H1 (cell line): ENCODE measurements at regions not wholly inside any gene's neighbourhood (a gene's known extent, or its start where the extent isn't known, plus 50 kb on each side); places are given as distances from the start of the nearest gene placed in this dataset.

ENCODE experiments used
- CTCF ChIA-PET: fragments of 300-600 bp; sonication (Branson Sonifier 250); formaldehyde crosslinking; loops from one replicate; lab custom pipeline; 2021; ENCODE audit not compliant: partially characterized antibody; lab: Charles Lee
- POLR2A ChIA-PET: fragments of 300-600 bp; sonication (Branson Sonifier 250); formaldehyde crosslinking; loops from one replicate; lab custom pipeline; 2021; ENCODE audit warnings: inconsistent platforms; ENCODE audit not compliant: partially characterized antibody; lab: Charles Lee
- DNase-seq, 2 experiments: peaks; one replicate each; pipeline versions ENCODE4 v3.0.0 to v3.0.0-alpha.2; 2010 to 2022; ENCODE audit warnings: low spot score in 2 of 2, low read depth in 1 of 2, mixed read lengths in 1 of 2
- FAIRE-seq: peaks from 2 replicates; lab custom pipeline; 2011; peaks lifted over from hg19 to GRCh38; lab: Jason Lieb, UNC
- H2AFZ ChIP-seq: 2 replicates; pipeline ENCODE4 v1.8.1; 2012; ENCODE audit warnings: low read length, inconsistent platforms
- H2AK5ac ChIP-seq: 2 replicates; pipeline ENCODE4 v1.6.1; 2013; ENCODE audit warnings: low read depth, low read length
- H2BK120ac ChIP-seq: replicated peaks from 2 replicates; pipeline ENCODE3; 2013; ENCODE audit warnings: low read depth, low read length, inconsistent platforms
- H2BK12ac ChIP-seq: 2 replicates; pipeline ENCODE4 v1.6.1; 2013; ENCODE audit warnings: low read depth, low read length
- H2BK15ac ChIP-seq: 2 replicates; pipeline ENCODE4 v1.6.1; 2013; ENCODE audit warnings: low read length
- H2BK20ac ChIP-seq: 2 replicates; pipeline ENCODE4 v1.6.1; 2013; ENCODE audit warnings: low read length
- H2BK5ac ChIP-seq: 2 replicates; pipeline ENCODE4 v1.6.1; 2013; ENCODE audit warnings: low read depth, low read length
- H3K14ac ChIP-seq: 2 replicates; pipeline ENCODE4 v1.6.1; 2013; ENCODE audit warnings: inconsistent platforms; ENCODE audit not compliant: insufficient read length
- H3K18ac ChIP-seq: 2 replicates; pipeline ENCODE4 v1.6.1; 2013; ENCODE audit warnings: low read length; ENCODE audit errors: extremely low read depth
- H3K23ac ChIP-seq: 2 replicates; pipeline ENCODE4 v1.6.1; 2013; ENCODE audit warnings: inconsistent platforms; ENCODE audit not compliant: insufficient read length
- H3K23me2 ChIP-seq: 2 replicates; pipeline ENCODE4 v1.6.1; 2013; ENCODE audit warnings: low read depth, low read length
- H3K27ac ChIP-seq: 2 replicates; pipeline ENCODE4 v1.6.1; 2011; ENCODE audit warnings: low read depth, low read length, inconsistent platforms
- H3K27me3 ChIP-seq, 4 experiments: replicated peaks in 1 of 4; 1 replicate in 1 of 4; 2 replicates in 3 of 4; pipeline versions ENCODE4 v1.6.1 to v1.8.1; 2011 to 2013; ENCODE audit warnings: low read length in 3 of 4, mild to moderate bottlenecking in 3 of 4, inconsistent platforms in 2 of 4, mixed read lengths in 2 of 4, moderate library complexity in 1 of 4; ENCODE audit not compliant: control insufficient read depth in 3 of 4, insufficient read depth in 3 of 4; ENCODE audit errors: extremely low read depth in 1 of 4
- H3K36me3 ChIP-seq, 4 experiments: 2 replicates each; pipeline versions ENCODE4 v1.6.1 to v1.8.1; 2011 to 2013; ENCODE audit warnings: mild to moderate bottlenecking in 4 of 4, low read length in 3 of 4, moderate library complexity in 2 of 4, control low read depth in 1 of 4, inconsistent platforms in 1 of 4; ENCODE audit not compliant: insufficient read depth in 4 of 4, control insufficient read depth in 2 of 4
- H3K4ac ChIP-seq: replicated peaks from 2 replicates; pipeline ENCODE3; 2013; ENCODE audit warnings: low read length, low read depth, mixed read lengths, inconsistent platforms; ENCODE audit not compliant: insufficient read length
- H3K4me1 ChIP-seq, 4 experiments: replicated peaks in 1 of 4; 1 replicate in 1 of 4; 2 replicates in 3 of 4; pipeline versions ENCODE4 v1.6.1 to v1.8.1; 2011 to 2013; ENCODE audit warnings: low read length in 3 of 4, inconsistent platforms in 2 of 4, mixed read lengths in 1 of 4; ENCODE audit not compliant: insufficient read depth in 4 of 4, control insufficient read depth in 3 of 4
- H3K4me2 ChIP-seq, 2 experiments: 2 replicates each; pipeline versions ENCODE4 v1.6.1 to v1.8.1; 2011 to 2013; ENCODE audit warnings: low read depth in 2 of 2, low read length in 2 of 2, control low read depth in 1 of 2, inconsistent platforms in 1 of 2, mild to moderate bottlenecking in 1 of 2; ENCODE audit not compliant: insufficient read depth in 1 of 2
- H3K4me3 ChIP-seq, 4 experiments: fragments of 200-600, 300-600 bp in 1 of 4; sonication (generic), shearing (Covaris generic), sonication (Bioruptor Twin) in 1 of 4; 2 replicates each; pipeline versions ENCODE4 v1.5.1 to v1.8.1; 2011 to 2016; ENCODE audit warnings: low read length in 4 of 4, low read depth in 3 of 4, control low read depth in 2 of 4, inconsistent platforms in 2 of 4, mild to moderate bottlenecking in 2 of 4, mixed read lengths in 1 of 4, moderate library complexity in 1 of 4; ENCODE audit not compliant: insufficient read depth in 2 of 4; ENCODE audit errors: extremely low read depth in 1 of 4
- H3K56ac ChIP-seq: replicated peaks from 2 replicates; pipeline ENCODE3; 2013; ENCODE audit warnings: low read depth, mild to moderate bottlenecking, mixed read lengths, low read length, inconsistent platforms; ENCODE audit not compliant: insufficient read length
- H3K79me1 ChIP-seq: 2 replicates; pipeline ENCODE4 v1.6.1; 2013; ENCODE audit warnings: low read depth, low read length, control low read depth
- H3K79me2 ChIP-seq, 2 experiments: 2 replicates each; pipeline versions ENCODE4 v1.6.1 to v1.8.1; 2012 to 2013; ENCODE audit warnings: low read length in 2 of 2, mild to moderate bottlenecking in 2 of 2, inconsistent platforms in 1 of 2; ENCODE audit not compliant: insufficient read depth in 2 of 2, control insufficient read depth in 1 of 2
- H3K9ac ChIP-seq, 4 experiments: replicated peaks in 1 of 4; 1 replicate in 1 of 4; 2 replicates in 3 of 4; pipeline versions ENCODE4 v1.6.1 to v1.8.1; 2011 to 2013; ENCODE audit warnings: low read depth in 3 of 4, low read length in 3 of 4, control low read depth in 2 of 4, mild to moderate bottlenecking in 2 of 4, moderate library complexity in 2 of 4, inconsistent platforms in 1 of 4; ENCODE audit errors: extremely low read depth in 1 of 4
- H3K9me3 ChIP-seq, 2 experiments: 2 replicates each; pipeline versions ENCODE4 v1.6.1 to v1.8.1; 2012 to 2013; ENCODE audit warnings: mild to moderate bottlenecking in 2 of 2, moderate library complexity in 2 of 2, control low read depth in 1 of 2, inconsistent platforms in 1 of 2, low read depth in 1 of 2, low read length in 1 of 2, mixed read lengths in 1 of 2; ENCODE audit not compliant: insufficient read depth in 2 of 2
- H4K20me1 ChIP-seq, 2 experiments: replicated peaks in 1 of 2; 2 replicates each; pipeline versions ENCODE3 to v1.8.1; 2011 to 2013; ENCODE audit warnings: inconsistent platforms in 2 of 2, low read length in 2 of 2, mild to moderate bottlenecking in 1 of 2; ENCODE audit not compliant: insufficient read depth in 2 of 2, control insufficient read depth in 1 of 2
- H4K5ac ChIP-seq: 2 replicates; pipeline ENCODE4 v1.6.1; 2013; ENCODE audit warnings: low read length, low read depth, mixed read lengths, inconsistent platforms; ENCODE audit not compliant: insufficient read length
- H4K8ac ChIP-seq: 2 replicates; pipeline ENCODE4 v1.8.0; 2013; ENCODE audit warnings: mild to moderate bottlenecking, moderate library complexity, low read length, inconsistent platforms; ENCODE audit not compliant: insufficient read depth; ENCODE audit errors: extremely low read depth
- H4K91ac ChIP-seq: replicated peaks from 2 replicates; pipeline ENCODE3; 2013; ENCODE audit warnings: low read length, mixed read lengths, inconsistent platforms; ENCODE audit not compliant: insufficient read length
- CTBP2 ChIP-seq: IDR thresholded peaks from 2 replicates; pipeline ENCODE4 v1.7.0; 2011; ENCODE audit warnings: borderline replicate concordance, mild to moderate bottlenecking, moderate library complexity, mixed read lengths, low read length; ENCODE audit not compliant: insufficient read depth, insufficient read length
- HDAC2 ChIP-seq, 2 experiments: fragments of 300-600 bp in 1 of 2; sonication (generic) in 1 of 2; IDR thresholded peaks; 2 replicates each; pipeline ENCODE4 v1.6.1; 2011 to 2012; ENCODE audit warnings: low read depth in 2 of 2, low read length in 2 of 2, mild to moderate bottlenecking in 2 of 2, moderate library complexity in 2 of 2, borderline replicate concordance in 1 of 2, inconsistent platforms in 1 of 2
- KDM4A ChIP-seq: IDR thresholded peaks from one replicate; pipeline ENCODE4 v1.7.1; 2012; ENCODE audit warnings: low read depth, mild to moderate bottlenecking, moderate library complexity, low read length, inconsistent platforms; ENCODE audit not compliant: severe bottlenecking
- NANOG ChIP-seq: IDR thresholded peaks from 2 replicates; pipeline ENCODE4 v1.6.1; 2011; ENCODE audit warnings: low read length, low read depth, mild to moderate bottlenecking, inconsistent platforms; ENCODE audit not compliant: insufficient read depth, poor library complexity, severe bottlenecking
- PHF8 ChIP-seq: fragments of 200-600 bp; sonication (generic); conservative IDR thresholded peaks from 2 replicates; pipeline ENCODE4 v1.7.1; 2012; ENCODE audit warnings: low read depth, mild to moderate bottlenecking, inconsistent platforms, low read length, moderate library complexity
- POLR2A ChIP-seq, 2 experiments: IDR thresholded peaks; 1 replicate in 1 of 2; 2 replicates in 1 of 2; pipeline ENCODE4 v1.6.1; 2011; ENCODE audit warnings: low read depth in 2 of 2, low read length in 2 of 2, mild to moderate bottlenecking in 2 of 2; ENCODE audit errors: control extremely low read depth in 1 of 2
- SUZ12 ChIP-seq: fragments of 200-600 bp; sonication (generic); IDR thresholded peaks from 2 replicates; pipeline ENCODE4 v1.6.1; 2012; ENCODE audit warnings: mild to moderate bottlenecking, inconsistent platforms, low read length, moderate library complexity, mixed read lengths
- YY1 ChIP-seq: IDR thresholded peaks from 2 replicates; pipeline ENCODE4 v1.6.1; 2011; ENCODE audit warnings: low read depth, mild to moderate bottlenecking, low read length
- WGBS, 2 experiments: shearing (Covaris generic) in 1 of 2; methylation state at CpG; one replicate each; pipeline versions ENCODE4 v1.1.6 to v1.1.7; 2013 to 2015; ENCODE audit warnings: low lambda C conversion rate in 2 of 2, mixed read lengths in 2 of 2, inconsistent platforms in 1 of 2, low coverage in 1 of 2, missing lambda C conversion rate in 1 of 2; ENCODE audit not compliant: insufficient replicate concordance in 2 of 2, insufficient coverage in 1 of 2, insufficient read length in 1 of 2; ENCODE audit errors: extremely low coverage in 1 of 2, missing lambda C conversion rate in 1 of 2; 5-methylcytosine and 5-hydroxymethylcytosine counted together

DNA sequence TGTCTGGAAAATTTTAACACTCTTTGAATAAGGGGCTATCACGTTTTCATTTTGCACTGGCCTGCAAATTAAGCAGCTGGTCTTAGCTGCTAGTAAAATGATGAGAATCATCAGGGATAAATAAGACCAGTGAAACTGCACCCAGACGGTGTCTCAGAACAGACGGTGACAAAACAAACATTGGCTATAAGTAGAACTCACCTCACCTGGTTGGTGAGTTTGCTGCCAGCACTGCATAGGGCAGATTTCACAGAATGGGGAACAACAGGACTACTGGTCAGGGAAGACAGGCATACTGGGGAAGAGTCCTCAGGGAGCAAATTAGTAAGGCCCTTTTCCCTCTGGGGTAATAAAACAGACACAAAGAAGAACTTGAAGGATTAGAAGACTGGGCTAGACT lies 175.9 kb upstream of the CITED2 start:
- Histone ChIP-seq H2AK5ac (no peak overlapping the region), H2BK20ac (no peak overlapping the region), H3K23me2 (no peaks in the 10 kb centered on the region), H3K4me2 (no peak overlapping the region), H3K79me1 (no peaks in the 10 kb centered on the region), H3K18ac (no peak overlapping the region), H2AFZ (no peak overlapping the region), H3K14ac (no peak overlapping the region), H4K91ac (no peak overlapping the region), H3K4ac (no peak overlapping the region), H3K23ac (no peak overlapping the region), H3K4me3 (no peak overlapping the region), H3K79me2 (no peaks in the 10 kb centered on the region), H2BK12ac (no peak overlapping the region), H3K9ac (no peak overlapping the region), H3K36me3 (no peaks in the 10 kb centered on the region), H3K9me3 (no peaks in the 10 kb centered on the region), H3K27me3 (no peaks in the 10 kb centered on the region), H2BK120ac (no peak overlapping the region), H4K20me1 (no peaks in the 10 kb centered on the region), H3K27ac (no peak overlapping the region), H4K8ac (no peak overlapping the region), H3K4me1 (peaks cover 0 to 4% (median 0%) of the 10 kb centered on the region in 4 experiments; a peak in 2 of 7 replicates), H2BK5ac (no peak overlapping the region), H3K56ac (no peak overlapping the region), H4K5ac (no peak overlapping the region), H2BK15ac (no peak overlapping the region)
- no peak for DNase-seq
- no peak for FAIRE-seq
- 86% methylated on average over 3 of the region's 3 CpGs; no CpG with 5 or more reads in 1 of the 2 experiments for WGBS, 2 experiments
- POLR2A ChIA-PET: interaction anchor here (1.3 kb wide), 1 partner anchor 176 kb away, joined by 4 read pairs; the partner anchor contains the start of gene CITED2
- CTCF ChIA-PET: interaction anchor here (0.6 kb wide), 1 partner anchor 46 kb away, joined by 3 read pairs; no protein-coding TSS in a partner anchor
- TF ChIP-seq PHF8 (no peak), HDAC2 (IDR thresholded peaks at IDR 0.05; ENCODE audit: borderline replicate concordance in 1 of 2, low read depth in 2 of 2, low read length in 2 of 2) (no peak), YY1 (no peak), KDM4A (no peak), SUZ12 (no peak), POLR2A (IDR thresholded peaks at IDR 0.05; ENCODE audit: control extremely low read depth in 1 of 2, low read depth in 2 of 2, low read length in 2 of 2) (no peak), CTBP2 (no peak), NANOG (no peak)
